HG03280 (cell line): ENCODE measurements at regions not wholly inside any gene's neighbourhood (a gene's known extent, or its start where the extent isn't known, plus 50 kb on each side); places are given as distances from the start of the nearest gene placed in this dataset.

ENCODE experiments used
- ATAC-seq: cut with Tn5 transposase; IDR thresholded peaks from one replicate; pipeline ENCODE4 v1.9.1; 2021; ENCODE audit warnings: mild to moderate bottlenecking, moderate library complexity; ENCODE audit not compliant: unreplicated experiment

DNA sequence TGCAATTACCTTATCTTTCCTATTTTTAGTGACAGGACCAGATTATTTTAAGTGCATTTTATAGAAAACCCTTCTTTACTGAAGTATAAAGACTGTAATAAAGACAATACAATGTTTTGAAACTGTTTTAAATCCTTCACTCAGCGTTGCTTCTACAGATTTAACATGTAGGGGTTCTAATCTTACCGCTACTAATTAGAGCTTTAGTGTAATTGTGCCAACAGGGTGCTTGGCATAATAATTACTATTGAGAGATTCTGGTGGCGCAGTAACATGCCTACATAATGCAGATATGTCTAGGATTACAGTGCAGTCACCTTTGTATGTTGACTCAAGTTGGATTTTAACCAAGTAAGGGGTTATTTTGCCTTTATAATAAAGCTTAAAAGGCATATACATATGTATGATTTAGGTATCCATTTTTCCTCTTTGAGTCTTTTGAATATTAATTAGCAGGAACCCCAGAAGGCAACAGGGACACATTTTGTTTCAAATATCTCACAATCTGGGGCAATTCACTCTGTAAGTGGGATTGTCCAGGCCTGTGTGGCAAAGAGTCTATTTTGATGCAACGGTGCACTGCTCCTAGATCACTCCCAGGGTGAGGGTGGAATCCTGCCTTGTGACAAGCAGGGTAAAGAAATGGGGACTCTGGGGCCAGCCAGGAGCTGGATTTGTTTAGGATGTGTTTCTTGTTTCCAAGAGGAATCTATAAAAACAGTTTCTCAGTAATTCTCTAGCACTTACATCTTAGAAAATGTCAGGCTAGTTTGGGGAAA is 604.7 kb upstream of the SALL1 start:
- no peak for ATAC-seq

- ATAC-seq: no peak
These were observed 604.0 kb upstream of the SALL1 start for GRCh38 chr16:51755039-51755501.

DNA sequence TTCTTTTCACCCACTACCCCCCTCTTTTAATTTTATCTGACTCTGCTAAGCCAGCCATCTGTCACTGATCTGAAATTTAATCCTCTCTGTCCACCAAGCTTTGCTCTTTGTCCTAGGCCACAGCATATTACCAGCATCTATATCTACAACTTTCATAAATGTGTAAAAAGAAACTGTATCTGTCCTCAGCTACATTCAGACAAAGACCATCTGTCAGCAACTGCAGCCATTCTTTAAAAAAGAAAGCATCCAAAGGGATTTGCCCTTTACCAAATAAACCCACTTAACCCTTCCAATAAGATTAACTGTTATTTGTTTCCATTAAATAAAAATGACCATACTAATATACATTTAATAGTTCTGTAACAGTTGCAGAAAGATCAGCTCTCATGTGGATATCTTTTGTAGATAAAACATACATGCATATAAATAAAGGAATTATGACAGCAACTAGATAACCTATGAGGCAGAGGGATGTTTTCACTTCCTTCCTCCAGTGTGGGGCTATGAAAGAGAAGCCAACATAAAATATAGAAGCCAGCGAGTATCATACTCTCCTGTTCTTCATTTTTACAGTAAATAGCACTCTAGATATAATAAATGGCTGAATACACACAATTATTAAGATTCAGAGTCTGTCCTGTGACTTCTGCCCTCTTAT is 602.5 kb upstream of the SALL1 start:
- no peak for ATAC-seq

- no peak for ATAC-seq
These were observed 601.4 kb upstream of the SALL1 start for GRCh38 chr16:51752438-51752995.

DNA sequence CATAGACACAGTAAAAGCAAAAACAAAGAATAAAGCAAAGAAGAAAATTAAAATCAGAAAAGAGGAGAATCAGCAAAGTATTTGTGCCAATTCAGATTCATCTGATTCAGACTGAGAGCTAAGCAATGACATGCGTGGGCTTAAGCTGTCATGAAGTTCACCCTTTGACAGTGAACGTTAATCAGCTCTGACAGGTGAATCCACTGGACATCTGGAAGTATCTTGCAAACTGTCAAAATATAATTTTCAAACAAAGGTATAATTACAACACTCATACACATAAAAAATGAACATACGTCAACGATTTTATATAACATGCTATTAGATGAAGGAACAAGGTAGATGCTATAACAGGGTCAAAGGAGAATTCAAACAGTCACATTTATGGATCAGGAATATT is 596.3 kb upstream of the SALL1 start:
- no peak for ATAC-seq

DNA sequence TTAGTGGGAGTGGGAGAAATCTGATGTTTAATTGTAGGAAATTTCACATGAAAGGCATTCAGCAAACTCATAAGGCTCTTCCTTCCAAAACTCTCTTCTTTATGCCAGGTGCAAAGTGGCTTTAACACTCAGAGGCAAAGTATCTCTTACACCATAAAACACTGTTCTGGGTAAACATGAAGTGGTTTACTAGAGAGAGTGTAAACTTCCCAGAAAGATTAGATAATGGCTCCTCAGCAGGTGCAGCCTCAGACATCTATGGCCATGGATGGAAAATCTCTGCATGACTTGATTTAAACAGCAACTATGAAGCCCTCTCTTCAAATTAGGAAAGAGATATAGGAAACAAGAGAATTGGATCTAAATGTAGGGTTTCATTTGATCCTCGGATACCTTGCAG is 583.1 kb upstream of the SALL1 start:
- ATAC-seq: no peak

- ATAC-seq: no peak
These were observed 582.1 kb upstream of the SALL1 start for GRCh38 chr16:51733181-51733580.

- ATAC-seq: no peak
These were observed 580.1 kb upstream of the SALL1 start for GRCh38 chr16:51731160-51731559.

DNA sequence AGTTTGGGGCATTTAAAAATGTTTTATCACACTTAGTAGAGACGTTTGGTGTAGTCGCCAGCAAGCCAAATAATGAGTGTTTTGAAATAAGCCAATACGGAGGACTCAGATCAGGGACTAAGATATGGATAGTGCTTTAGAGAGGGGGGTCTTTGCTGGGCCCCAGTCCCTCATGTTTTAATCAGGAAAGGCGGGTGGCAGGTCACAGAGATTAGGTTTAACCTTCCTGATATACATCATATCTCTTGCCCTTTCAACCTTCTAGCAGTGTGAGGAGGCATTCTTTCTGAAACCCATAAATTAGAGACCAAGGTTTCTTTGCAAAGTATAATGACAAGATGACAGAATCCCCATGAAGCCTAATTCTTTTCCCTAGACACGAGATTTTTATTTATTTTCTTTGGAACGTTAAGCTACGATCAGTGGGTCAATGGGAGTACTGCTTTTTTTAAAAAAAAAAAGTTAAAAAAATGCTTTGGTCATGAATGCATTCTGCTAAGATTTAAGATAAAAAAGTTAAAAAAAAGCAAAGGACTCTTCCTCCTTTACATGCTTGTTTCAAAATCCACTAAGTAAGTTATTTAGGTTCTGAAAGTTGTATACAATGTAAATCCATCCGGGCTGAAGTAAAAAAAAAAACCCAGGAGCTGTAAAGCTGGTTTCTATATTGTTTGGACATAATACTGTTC is 572.1 kb upstream of the SALL1 start:
- no peak for ATAC-seq

GRCh38 chr16:51722467-51722866 is 571.4 kb upstream of the SALL1 start:
- no peak for ATAC-seq

- no peak for ATAC-seq
These were observed 568.3 kb upstream of the SALL1 start for GRCh38 chr16:51719376-51719775.

GRCh38 chr16:51716195-51716594 is 565.1 kb upstream of the SALL1 start:
- no peak for ATAC-seq

DNA sequence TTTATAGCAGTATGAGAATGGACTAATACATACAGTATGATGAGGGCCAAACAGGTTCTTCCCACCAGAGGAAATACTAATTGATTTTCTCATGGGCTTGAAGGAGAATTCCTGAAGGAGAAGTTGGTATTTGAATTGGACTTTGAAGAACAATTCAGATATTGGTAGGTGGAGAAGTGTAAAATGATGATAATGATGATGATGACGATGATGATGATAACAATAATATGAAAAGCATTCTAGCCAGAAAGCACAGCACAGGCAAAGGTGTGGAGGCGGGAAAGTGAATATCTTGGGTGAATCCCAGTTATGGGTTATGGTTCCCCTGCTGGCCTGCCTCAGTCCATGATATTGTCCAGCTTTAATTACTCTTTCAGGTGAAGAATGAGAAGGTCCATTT is 562.4 kb upstream of the SALL1 start:
- ATAC-seq: no peak

DNA sequence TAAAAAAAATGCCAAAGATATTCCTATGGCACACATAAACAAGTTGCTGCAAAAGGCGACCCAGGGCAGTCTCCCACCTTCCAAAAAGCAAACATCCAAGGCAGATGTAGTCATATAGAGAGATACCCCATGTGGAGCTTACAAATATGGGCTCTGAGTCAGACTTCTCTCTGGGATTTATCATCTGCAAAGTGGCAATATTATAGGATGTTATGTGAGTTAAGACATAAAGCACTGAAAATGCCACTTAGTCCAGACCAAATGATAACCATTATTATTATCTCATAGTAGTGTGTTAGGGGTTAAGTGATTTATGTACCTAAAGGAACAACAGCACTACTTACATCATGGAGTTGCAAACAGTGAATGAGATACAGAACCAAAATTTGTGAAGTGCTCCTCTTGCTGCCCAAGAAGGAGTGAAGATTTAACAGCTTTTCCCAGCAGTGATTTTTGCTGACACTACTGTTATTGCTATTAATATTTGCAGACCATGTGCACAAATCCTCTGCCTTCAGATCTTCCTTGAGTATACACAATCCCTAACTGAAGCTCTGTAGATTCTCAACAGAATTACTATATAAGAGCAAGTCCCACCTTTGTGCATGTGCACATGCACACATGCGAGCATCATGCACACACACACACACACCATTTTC is 560.0 kb upstream of the SALL1 start:
- no peak for ATAC-seq

DNA sequence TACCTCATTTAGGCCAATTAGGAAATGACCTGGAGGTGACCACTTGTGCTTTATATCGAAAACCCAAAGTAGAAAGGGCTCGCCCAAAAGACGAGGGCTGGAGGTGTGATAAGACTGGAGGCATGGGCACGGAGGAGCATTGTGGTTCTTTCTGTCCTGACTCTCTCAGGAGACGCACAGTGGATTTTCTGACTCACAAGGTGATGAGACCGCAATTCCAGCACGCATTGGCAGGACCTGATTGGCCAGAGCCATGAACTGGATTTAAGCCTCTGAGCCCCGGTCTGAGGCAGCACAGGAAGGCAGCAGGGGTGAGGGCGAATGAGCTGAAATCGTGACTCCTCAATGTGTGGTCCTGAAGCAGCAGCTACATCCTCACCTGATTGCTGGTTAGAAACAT is 559.1 kb upstream of the SALL1 start:
- no peak for ATAC-seq

- ATAC-seq: no peak
These were observed 557.8 kb upstream of the SALL1 start for GRCh38 chr16:51708861-51709260.

DNA sequence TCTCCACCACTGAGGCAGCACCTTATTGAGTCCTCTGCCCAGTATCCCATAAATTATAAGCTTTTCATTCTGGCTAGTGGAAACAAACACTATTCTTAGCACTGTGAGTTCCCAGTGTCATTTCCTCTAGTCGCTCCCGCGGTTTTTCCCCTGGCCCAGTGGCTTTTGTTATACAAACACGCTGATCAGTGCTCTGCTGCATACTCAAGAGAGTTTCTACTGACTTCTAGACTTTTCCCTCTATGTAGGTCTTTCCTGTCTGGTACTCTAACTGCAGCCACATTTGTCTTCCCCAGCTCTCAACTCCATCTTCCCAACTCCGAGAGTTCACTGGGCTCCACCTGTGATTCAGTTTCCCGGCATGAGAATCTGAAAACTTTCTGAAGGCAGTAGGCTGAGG is 556.6 kb upstream of the SALL1 start:
- ATAC-seq: no peak

DNA sequence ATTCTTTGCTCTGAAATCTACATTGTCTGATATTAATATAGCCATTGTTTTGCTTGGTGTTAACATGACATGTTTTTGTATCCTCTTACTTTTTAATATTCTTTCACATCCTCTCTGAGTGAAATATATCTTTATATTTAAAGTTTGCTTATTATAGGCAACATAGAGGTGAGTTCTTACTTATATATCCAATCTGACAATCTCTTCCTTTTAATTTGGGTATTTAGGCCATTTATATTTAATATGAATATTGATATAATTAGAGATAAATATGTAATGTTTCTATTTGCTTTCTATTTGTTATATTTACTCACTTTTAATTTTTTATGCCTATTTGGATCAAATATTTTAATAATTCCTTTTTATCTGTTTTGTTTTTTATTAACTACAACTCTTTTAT is 554.1 kb upstream of the SALL1 start:
- ATAC-seq: no peak

GRCh38 chr16:51701025-51701424 is 550.0 kb upstream of the SALL1 start:
- no peak for ATAC-seq

DNA sequence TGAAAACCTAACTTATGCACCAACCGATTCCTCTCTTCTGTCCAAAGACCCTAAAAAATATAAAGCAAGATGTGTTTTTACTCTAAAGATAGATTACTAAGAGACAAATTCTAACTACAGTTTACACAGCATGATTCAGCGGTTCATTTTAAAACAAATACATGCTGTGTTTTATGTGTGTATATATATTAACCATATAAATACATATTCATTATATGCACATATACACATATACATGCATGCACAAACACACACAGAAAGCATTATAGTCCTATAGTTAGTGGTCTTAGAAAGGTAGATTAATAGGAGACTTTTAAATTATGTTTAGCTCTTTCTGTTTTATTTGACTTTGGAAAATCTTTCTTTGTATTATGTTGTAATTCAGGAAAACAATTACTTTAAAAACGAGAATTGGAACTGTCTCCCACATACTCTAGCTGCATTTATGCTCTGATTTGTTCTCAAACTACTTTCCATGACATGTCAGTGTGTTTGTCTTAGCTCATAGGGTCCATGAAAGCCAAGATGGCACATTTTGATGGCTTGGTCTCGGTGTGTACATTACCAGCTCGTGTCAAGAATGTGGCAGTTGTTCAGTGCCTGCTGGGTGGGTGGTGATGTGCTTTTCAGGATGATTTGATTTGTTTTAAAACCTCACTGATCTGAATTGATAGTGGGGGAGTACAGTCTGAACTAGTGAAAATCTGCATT is 548.8 kb upstream of the SALL1 start:
- no peak for ATAC-seq

DNA sequence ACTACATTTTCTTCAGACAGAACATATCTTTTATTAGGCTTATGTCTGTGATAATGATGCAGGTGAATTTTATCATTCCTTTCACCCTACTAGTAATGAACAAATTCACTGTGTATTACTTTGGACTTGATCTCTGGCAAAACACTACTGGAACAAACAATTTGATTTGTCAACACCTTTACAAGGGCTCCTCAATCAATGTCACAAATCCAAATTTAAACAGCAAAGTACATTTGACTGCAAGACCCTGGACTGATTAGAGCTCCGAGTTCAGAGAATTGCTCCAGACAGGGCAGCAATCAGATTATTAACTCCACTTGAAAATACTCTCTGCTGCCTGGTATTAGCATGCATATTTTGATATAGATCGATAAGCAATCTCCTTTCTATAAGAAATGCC is 547.6 kb upstream of the SALL1 start:
- ATAC-seq: no peak
